PC-9 (cell line): ENCODE measurements at regions not wholly inside any gene's neighbourhood (a gene's known extent, or its start where the extent isn't known, plus 50 kb on each side); places are given as distances from the start of the nearest gene placed in this dataset.
"Not testable (repeated sequence)": the region's sequence is repeated elsewhere in the genome, so short reads cannot be mapped to it uniquely, and the experiment has no call there.

Experiments used
- BruUV-seq: library from RNA; stranded (reverse); fragments of 400-500 nt; replicated peaks from 2 replicates; lab custom pipeline; 2021; lab: Mats Ljungman, UMichigan
- CTCF ChIA-PET: fragments of 300-600 bp; sonication (Branson Sonifier 250); formaldehyde crosslinking; loops from one replicate; lab custom pipeline; 2022; ENCODE audit warnings: antibody characterized with exemption; lab: Charles Lee
- POLR2A ChIA-PET: fragments of 300-600 bp; sonication (Branson Sonifier 250); formaldehyde crosslinking; loops from one replicate; lab custom pipeline; 2022; ENCODE audit warnings: antibody characterized with exemption; ENCODE audit not compliant: unreplicated experiment; lab: Charles Lee
- DNase-seq, 2 experiments: peaks; one replicate each; pipeline versions ENCODE4 v3.0.0 to v3.0.0-alpha.2; 2015 to 2022; ENCODE audit warnings: mixed read lengths in 1 of 2
- H2AFZ ChIP-seq: fragments of 200-600 bp; sonication (generic); 2 replicates; pipeline ENCODE4 v1.8.1; 2017; ENCODE audit warnings: antibody characterized with exemption
- H3F3A ChIP-seq: fragments of 200-600 bp; sonication (generic); 2 replicates; pipeline ENCODE4 v1.8.1; 2017; ENCODE audit warnings: antibody characterized with exemption, mild to moderate bottlenecking, low read depth; ENCODE audit not compliant: insufficient read depth
- H3K27ac ChIP-seq: fragments of 200-600 bp; sonication (generic); 2 replicates; pipeline ENCODE4 v1.6.1; 2016; ENCODE audit warnings: mixed run types
- H3K27me3 ChIP-seq: fragments of 200-600 bp; sonication (generic); 2 replicates; pipeline ENCODE4 v1.6.1; 2016; ENCODE audit warnings: low read depth, mixed run types; ENCODE audit not compliant: insufficient read depth
- H3K36me3 ChIP-seq: fragments of 200-600 bp; sonication (generic); 2 replicates; pipeline ENCODE4 v1.6.1; 2016; ENCODE audit warnings: low read depth, mixed run types
- H3K4me1 ChIP-seq: fragments of 200-600 bp; sonication (generic); replicated peaks from 2 replicates; pipeline ENCODE4 v1.6.1; 2016; ENCODE audit warnings: mixed run types; ENCODE audit not compliant: insufficient read depth
- H3K4me2 ChIP-seq: fragments of 200-600 bp; sonication (generic); 2 replicates; pipeline ENCODE4 v1.6.1; 2017; ENCODE audit warnings: mixed run types
- H3K4me3 ChIP-seq: fragments of 200-600 bp; sonication (generic); 2 replicates; pipeline ENCODE4 v1.6.1; 2016; ENCODE audit warnings: mixed run types
- H3K79me2 ChIP-seq: fragments of 200-600 bp; sonication (generic); 2 replicates; pipeline ENCODE4 v1.6.1; 2017; ENCODE audit warnings: low read depth, mixed run types
- H3K9me2 ChIP-seq: fragments of 200-600 bp; sonication (generic); 2 replicates; pipeline ENCODE4 v1.8.1; 2017; ENCODE audit warnings: mild to moderate bottlenecking; ENCODE audit not compliant: insufficient read depth
- H3K9me3 ChIP-seq: fragments of 200-600 bp; sonication (generic); 2 replicates; pipeline ENCODE4 v1.8.1; 2016; ENCODE audit warnings: low read depth; ENCODE audit not compliant: insufficient read depth
- H4K20me1 ChIP-seq: fragments of 200-600 bp; sonication (generic); 2 replicates; pipeline ENCODE4 v1.8.1; 2017; ENCODE audit not compliant: insufficient read depth
- CTCF ChIP-seq: fragments of 200-600 bp; sonication (generic); conservative IDR thresholded peaks from 2 replicates; pipeline ENCODE4 v1.6.1; 2017; ENCODE audit warnings: mixed run types, antibody characterized with exemption, mild to moderate bottlenecking, moderate library complexity
- EZH2 ChIP-seq: fragments of 200-600 bp; sonication (generic); IDR thresholded peaks from 2 replicates; pipeline ENCODE4 v1.8.0; 2017; ENCODE audit warnings: antibody characterized with exemption, low read depth
- intact Hi-C: fragments of 100-400 bp; cut with micrococcal nuclease; formaldehyde crosslinking; loops from one replicate; pipeline ENCODE4 v1.10.0; 2022; ENCODE audit not compliant: unreplicated experiment

DNA sequence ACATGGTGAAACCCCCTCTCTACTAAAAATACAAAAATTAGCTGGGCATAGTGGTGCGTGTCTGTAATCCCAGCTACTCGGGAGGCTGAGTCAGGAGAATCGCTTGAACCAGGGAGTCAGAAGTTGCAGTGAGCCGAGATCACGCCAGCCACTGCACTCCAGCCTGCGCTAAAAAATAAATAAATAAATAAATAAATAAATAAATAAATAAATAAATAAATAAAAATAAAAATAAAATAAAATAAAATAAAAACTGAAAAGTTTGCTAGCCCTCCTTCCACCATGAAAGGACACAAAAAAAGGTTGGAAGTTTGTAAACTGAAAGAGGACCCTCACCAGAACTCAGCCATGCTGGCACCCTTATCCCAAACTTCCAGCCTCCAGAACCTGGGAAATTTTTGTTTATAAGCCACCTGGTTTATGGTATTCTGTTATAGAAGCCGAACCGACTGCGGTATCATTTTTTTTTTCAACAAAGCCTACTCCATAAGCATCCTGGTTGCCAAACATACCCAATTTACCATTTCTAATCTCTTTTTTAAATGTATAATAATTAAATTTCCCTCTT, 448.2 kb downstream of the SEMA3D start:
- POLR2A ChIA-PET: no interaction called here

GRCh38 chr7:84735677-84736076, 451.2 kb downstream of the SEMA3D start:
- no peaks in the 10 kb centered on the region for H3K36me3 ChIP-seq
- no TSS peak for BruUV-seq
- no peaks in the 10 kb centered on the region for H4K20me1 ChIP-seq
- no peak overlapping the region for H3K27ac ChIP-seq
- no peaks in the 10 kb centered on the region for H3K9me3 ChIP-seq
- H3K4me3 ChIP-seq: no peak overlapping the region
- CTCF ChIA-PET: no interaction called here
- H3K4me2 ChIP-seq: no peak overlapping the region
- DNase-seq: no peak
- no peaks in the 10 kb centered on the region for H3K79me2 ChIP-seq
- no peaks in the 10 kb centered on the region for H3K4me1 ChIP-seq
- H3K9me2 ChIP-seq: no peaks in the 10 kb centered on the region
- intact Hi-C loops: no loop called here
- POLR2A ChIA-PET: no interaction called here
- H2AFZ ChIP-seq: peak overlapping the region; percentile 54; the same call in 1 of the 2 replicates
- H3K27me3 ChIP-seq: no peaks in the 10 kb centered on the region
- TF ChIP-seq CTCF (no peak), EZH2 (no peak)
- no peaks in the 10 kb centered on the region for H3F3A ChIP-seq

More for the DNA sequence above, 448.2 kb downstream of the SEMA3D start:
- intact Hi-C loops: no loop called here
- BruUV-seq: no TSS peak
- Histone ChIP-seq H3K4me3 (no peak overlapping the region), H4K20me1 (no peaks in the 10 kb centered on the region), H3K9me2 (no peaks in the 10 kb centered on the region), H3K4me2 (no peak overlapping the region), H3K9me3 (no peaks in the 10 kb centered on the region), H3K27me3 (no peaks in the 10 kb centered on the region), H3K4me1 (no peaks in the 10 kb centered on the region), H3K79me2 (no peaks in the 10 kb centered on the region), H3K36me3 (no peaks in the 10 kb centered on the region), H3F3A (no peaks in the 10 kb centered on the region), H3K27ac (no peak overlapping the region), H2AFZ (no peak overlapping the region)
- no peak for TF ChIP-seq CTCF
- no peak for TF ChIP-seq EZH2
- DNase-seq: no peak
- CTCF ChIA-PET: no interaction called here

- Histone ChIP-seq H3K9me3 (no peaks in the 10 kb centered on the region), H3K9me2 (no peaks in the 10 kb centered on the region), H2AFZ (0 out of 2 replicates have a peak overlapping the region, but pooled peaks have one; percentile 54), H3K36me3 (no peaks in the 10 kb centered on the region), H4K20me1 (no peaks in the 10 kb centered on the region), H3F3A (no peaks in the 10 kb centered on the region), H3K27ac (no peak overlapping the region), H3K27me3 (no peaks in the 10 kb centered on the region), H3K4me3 (no peak overlapping the region), H3K4me1 (no peaks in the 10 kb centered on the region), H3K4me2 (no peak overlapping the region), H3K79me2 (no peaks in the 10 kb centered on the region)
- ChIA-PET CTCF (no interaction called here), POLR2A (no interaction called here)
- no TSS peak for BruUV-seq
- no peak for DNase-seq
- intact Hi-C loops: no loop called here
- no peak for TF ChIP-seq CTCF
- TF ChIP-seq EZH2: no peak
Observed at GRCh38 chr7:84735011-84735410, 451.8 kb downstream of the SEMA3D start.

- H3K4me3 ChIP-seq, H3K9me3 ChIP-seq, BruUV-seq, H2AFZ ChIP-seq, H3K27ac ChIP-seq, intact Hi-C loops, H3K27me3 ChIP-seq, H4K20me1 ChIP-seq, H3K4me1 ChIP-seq, H3K79me2 ChIP-seq, H3K4me2 ChIP-seq, H3F3A ChIP-seq, CTCF ChIA-PET, POLR2A ChIA-PET, H3K36me3 ChIP-seq, H3K9me2 ChIP-seq, DNase-seq: not testable (repeated sequence)
Observed at GRCh38 chr7:84733976-84734375, 452.9 kb downstream of the SEMA3D start.

DNA sequence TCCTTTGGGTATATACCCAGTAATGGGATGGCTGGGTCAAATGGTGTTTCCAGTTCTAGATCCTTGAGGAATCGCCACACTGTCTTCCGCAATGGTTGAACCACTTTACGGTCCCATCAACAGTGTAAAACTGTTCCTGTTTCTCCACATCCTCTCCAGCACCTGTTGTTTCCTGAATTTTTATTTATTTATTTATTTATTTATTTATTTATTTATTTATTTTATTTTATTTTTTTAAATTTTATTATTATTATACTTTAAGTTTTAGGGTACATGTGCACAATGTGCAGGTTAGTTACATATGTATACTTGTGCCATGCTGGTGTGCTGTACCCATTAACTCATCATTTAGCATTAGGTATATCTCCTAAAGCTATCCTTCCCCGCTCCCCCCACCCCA, 456.0 kb downstream of the SEMA3D start:
- H3F3A ChIP-seq, H2AFZ ChIP-seq, intact Hi-C loops, H3K9me2 ChIP-seq, H3K27ac ChIP-seq, BruUV-seq, H3K36me3 ChIP-seq, H3K4me2 ChIP-seq, H3K4me3 ChIP-seq, CTCF ChIA-PET, H3K4me1 ChIP-seq, DNase-seq, POLR2A ChIA-PET, H3K79me2 ChIP-seq, H4K20me1 ChIP-seq, H3K9me3 ChIP-seq, H3K27me3 ChIP-seq: not testable (repeated sequence)
